ENCODE measurements at regions not wholly inside any gene's neighbourhood (a gene's known extent, or its start where the extent isn't known, plus 50 kb on each side); places are given as distances from the start of the nearest gene placed in this dataset.

DNA sequence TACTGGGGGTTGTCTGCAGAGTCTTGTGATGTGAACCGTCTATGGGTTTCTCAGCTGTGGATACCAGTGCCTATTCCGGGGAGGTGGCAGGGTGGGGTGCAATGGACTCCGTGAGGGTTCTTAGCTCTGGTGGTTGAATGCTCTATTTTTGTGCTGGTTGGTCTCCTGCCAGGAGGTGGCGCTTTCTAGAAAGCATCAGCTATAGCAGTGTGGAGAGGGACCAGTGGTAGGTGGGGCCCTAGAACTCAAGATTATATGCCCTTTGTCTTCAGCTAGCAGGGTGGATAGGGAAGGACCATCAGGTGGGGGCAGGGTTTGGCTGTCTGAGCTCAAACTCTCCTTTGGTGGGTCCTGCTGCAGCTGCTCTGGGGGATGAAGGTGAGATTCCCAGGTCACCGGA, 127.3 kb upstream of the PLD5 start:
- no peak overlapping the region for H2BK12ac ChIP-seq (ENCODE audit: low read depth, low read length)
- H3K4me3 ChIP-seq (ENCODE audit: extremely low read depth in 1 of 4, insufficient read depth in 2 of 4, low read depth in 3 of 4, low read length in 4 of 4) = no peak overlapping the region
- no peak overlapping the region for H4K91ac ChIP-seq (replicated peaks; ENCODE audit: insufficient read length, low read length)
- H4K20me1 ChIP-seq (replicated peaks in 1 of 2; ENCODE audit: control insufficient read depth in 1 of 2, insufficient read depth in 2 of 2, low read length in 2 of 2) = no peaks in the 10 kb centered on the region
- DNase-seq (ENCODE audit: low read depth in 1 of 2, low spot score in 2 of 2) (peak; percentile 47 to 83), FAIRE-seq (peak; percentile 81)
- TF ChIP-seq, protein P1, sequence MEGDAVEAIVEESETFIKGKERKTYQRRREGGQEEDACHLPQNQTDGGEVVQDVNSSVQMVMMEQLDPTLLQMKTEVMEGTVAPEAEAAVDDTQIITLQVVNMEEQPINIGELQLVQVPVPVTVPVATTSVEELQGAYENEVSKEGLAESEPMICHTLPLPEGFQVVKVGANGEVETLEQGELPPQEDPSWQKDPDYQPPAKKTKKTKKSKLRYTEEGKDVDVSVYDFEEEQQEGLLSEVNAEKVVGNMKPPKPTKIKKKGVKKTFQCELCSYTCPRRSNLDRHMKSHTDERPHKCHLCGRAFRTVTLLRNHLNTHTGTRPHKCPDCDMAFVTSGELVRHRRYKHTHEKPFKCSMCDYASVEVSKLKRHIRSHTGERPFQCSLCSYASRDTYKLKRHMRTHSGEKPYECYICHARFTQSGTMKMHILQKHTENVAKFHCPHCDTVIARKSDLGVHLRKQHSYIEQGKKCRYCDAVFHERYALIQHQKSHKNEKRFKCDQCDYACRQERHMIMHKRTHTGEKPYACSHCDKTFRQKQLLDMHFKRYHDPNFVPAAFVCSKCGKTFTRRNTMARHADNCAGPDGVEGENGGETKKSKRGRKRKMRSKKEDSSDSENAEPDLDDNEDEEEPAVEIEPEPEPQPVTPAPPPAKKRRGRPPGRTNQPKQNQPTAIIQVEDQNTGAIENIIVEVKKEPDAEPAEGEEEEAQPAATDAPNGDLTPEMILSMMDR (IDR thresholded peaks at IDR 0.05; ENCODE audit: control extremely low read depth in 1 of 3, insufficient read depth in 1 of 3, low read depth in 1 of 3, low read length in 3 of 3) = peak; percentile 63 to 77 (median 70)
- TF ChIP-seq BRCA1 (IDR thresholded peaks at IDR 0.05; ENCODE audit: low read depth, low read length) (no peak), RAD21 (IDR thresholded peaks at IDR 0.05 in 1 of 2, conservative IDR thresholded peaks at IDR 0.05 in 1 of 2; ENCODE audit: low read depth in 2 of 2, low read length in 2 of 2) (peak; percentile 59 to 71), HDAC6 (IDR thresholded peaks at IDR 0.05; ENCODE audit: low read depth, low read length) (no peak), POLR2AphosphoS5 (IDR thresholded peaks at IDR 0.05; ENCODE audit: low read depth, low read length) (no peak), CBX8 (IDR thresholded peaks at IDR 0.05; ENCODE audit: borderline replicate concordance, low read depth, low read length) (no peak), JUN (IDR thresholded peaks at IDR 0.05; ENCODE audit: low read depth, low read length) (no peak)
- no peak overlapping the region for H2BK120ac ChIP-seq (replicated peaks; ENCODE audit: low read depth, low read length)
- peak overlapping the region; percentile 39; the same call in 1 of the 2 replicates for H4K8ac ChIP-seq (ENCODE audit: extremely low read depth, insufficient read depth, low read length)
- 54% methylated on average over 5 of the region's 5 CpGs; no CpG with 5 or more reads in 1 of the 2 experiments for WGBS, 2 experiments (ENCODE audit: extremely low coverage in 1 of 2, insufficient coverage in 1 of 2, insufficient read length in 1 of 2, insufficient replicate concordance in 2 of 2, low coverage in 1 of 2, low lambda C conversion rate in 2 of 2, missing lambda C conversion rate in 1 of 2)
- no peak overlapping the region for H3K4ac ChIP-seq (replicated peaks; ENCODE audit: insufficient read length, low read depth, low read length)
- H3K18ac ChIP-seq (ENCODE audit: extremely low read depth, low read length) = no peak overlapping the region
- no peak overlapping the region for H2AK5ac ChIP-seq (ENCODE audit: low read depth, low read length)
- H3K14ac ChIP-seq (ENCODE audit: insufficient read length) = no peak overlapping the region
- no peaks in the 10 kb centered on the region for H3K36me3 ChIP-seq (ENCODE audit: control insufficient read depth in 2 of 4, insufficient read depth in 4 of 4, low read length in 3 of 4)
- no peaks in the 10 kb centered on the region for H3K27me3 ChIP-seq (replicated peaks in 1 of 4; ENCODE audit: control insufficient read depth in 3 of 4, extremely low read depth in 1 of 4, insufficient read depth in 3 of 4, low read length in 3 of 4)
- no peak overlapping the region for H3K27ac ChIP-seq (ENCODE audit: low read depth, low read length)
- H3K79me1 ChIP-seq (ENCODE audit: low read depth, low read length) = no peaks in the 10 kb centered on the region
- ChIA-PET CTCF (ENCODE audit: partially characterized antibody) (interaction anchor here (0.6 to 3.8 kb wide), 28 partner anchors 9 to 287 kb away, joined by 3 to 40 read pairs (median 4); no protein-coding TSS in a partner anchor), POLR2A (ENCODE audit: partially characterized antibody) (no interaction called here)
- no peaks in the 10 kb centered on the region for H3K9me3 ChIP-seq (ENCODE audit: insufficient read depth in 2 of 2, low read depth in 1 of 2, low read length in 1 of 2)
- H3K23me2 ChIP-seq (ENCODE audit: low read depth, low read length) = no peaks in the 10 kb centered on the region
- no peaks in the 10 kb centered on the region for H3K79me2 ChIP-seq (ENCODE audit: control insufficient read depth in 1 of 2, insufficient read depth in 2 of 2, low read length in 2 of 2)
- no peak overlapping the region for H3K4me2 ChIP-seq (ENCODE audit: insufficient read depth in 1 of 2, low read depth in 2 of 2, low read length in 2 of 2)
- no peak overlapping the region for H3K9ac ChIP-seq (replicated peaks in 1 of 4; ENCODE audit: extremely low read depth in 1 of 4, low read depth in 3 of 4, low read length in 3 of 4)
- H2BK5ac ChIP-seq (ENCODE audit: low read depth, low read length) = no peak overlapping the region
- no peak overlapping the region for H2BK15ac ChIP-seq (ENCODE audit: low read length)
- H3K4me1 ChIP-seq (replicated peaks in 1 of 4; ENCODE audit: control insufficient read depth in 3 of 4, insufficient read depth in 4 of 4, low read length in 3 of 4) = peaks cover 0 to 4% (median 0%) of the 10 kb centered on the region in 4 experiments; a peak in 1 of 7 replicates
- H4K5ac ChIP-seq (ENCODE audit: insufficient read length, low read depth, low read length) = no peak overlapping the region
- H3K56ac ChIP-seq (replicated peaks; ENCODE audit: insufficient read length, low read depth, low read length) = no peak overlapping the region
- peak overlapping the region; percentile 92 for H2AFZ ChIP-seq (ENCODE audit: low read length)
- no peak overlapping the region for H3K23ac ChIP-seq (ENCODE audit: insufficient read length)
- H2BK20ac ChIP-seq (ENCODE audit: low read length) = no peak overlapping the region
